GM23338 (cell line): ENCODE measurements at regions not wholly inside any gene's neighbourhood (a gene's known extent, or its start where the extent isn't known, plus 50 kb on each side); places are given as distances from the start of the nearest gene placed in this dataset.

Experiments used
- CREB1 ChIP-seq: fragments of 250-450 bp; sonication (Bioruptor Pico); IDR thresholded peaks from 2 replicates; pipeline ENCODE4 v1.5.0; 2020; ENCODE audit warnings: low read depth, mild to moderate bottlenecking, moderate library complexity
- EZH2 ChIP-seq: fragments of 200-600 bp; sonication (generic); IDR thresholded peaks from one replicate; pipeline ENCODE4 v1.8.0; 2017; ENCODE audit warnings: antibody characterized with exemption, mild to moderate bottlenecking, low read depth; ENCODE audit not compliant: unreplicated experiment
- EZH2phosphoT487 ChIP-seq: fragments of 200-600 bp; sonication (generic); IDR thresholded peaks from one replicate; pipeline ENCODE4 v1.8.1; 2018; ENCODE audit warnings: antibody characterized with exemption; ENCODE audit not compliant: unreplicated experiment
- POLR2AphosphoS5 ChIP-seq: IDR thresholded peaks from 2 replicates; pipeline ENCODE4 v1.6.1; 2016; ENCODE audit warnings: antibody characterized with exemption, low read depth
- ZNF114 ChIP-seq: fragments of 250-450 bp; sonication (Bioruptor Pico); IDR thresholded peaks from 2 replicates; pipeline ENCODE4 v1.5.0; 2020; ENCODE audit warnings: mild to moderate bottlenecking, moderate library complexity
- ZNF331 ChIP-seq: fragments of 250-450 bp; sonication (Bioruptor Pico); IDR thresholded peaks from 2 replicates; pipeline ENCODE4 v1.5.0; 2020; ENCODE audit warnings: low read depth, mild to moderate bottlenecking, moderate library complexity
- TF ChIP-seq, protein P1 (sequence below), 2 experiments: fragments of 200-600 bp in 1 of 2; sonication (generic) in 1 of 2; conservative IDR thresholded peaks; 2 replicates each; pipeline versions ENCODE4 v1.5.1 to v1.6.1; 2016 to 2017; ENCODE audit warnings: antibody characterized with exemption in 2 of 2, low read depth in 2 of 2, mild to moderate bottlenecking in 2 of 2, moderate library complexity in 1 of 2
- TF ChIP-seq, protein P2 (sequence below): IDR thresholded peaks from one replicate; pipeline ENCODE4 v1.6.1; 2018; ENCODE audit warnings: antibody characterized with exemption; ENCODE audit not compliant: unreplicated experiment
- TF ChIP-seq, protein P3 (sequence below): IDR thresholded peaks from 2 replicates; pipeline ENCODE4 v1.6.1; 2016; ENCODE audit warnings: antibody characterized with exemption

DNA sequence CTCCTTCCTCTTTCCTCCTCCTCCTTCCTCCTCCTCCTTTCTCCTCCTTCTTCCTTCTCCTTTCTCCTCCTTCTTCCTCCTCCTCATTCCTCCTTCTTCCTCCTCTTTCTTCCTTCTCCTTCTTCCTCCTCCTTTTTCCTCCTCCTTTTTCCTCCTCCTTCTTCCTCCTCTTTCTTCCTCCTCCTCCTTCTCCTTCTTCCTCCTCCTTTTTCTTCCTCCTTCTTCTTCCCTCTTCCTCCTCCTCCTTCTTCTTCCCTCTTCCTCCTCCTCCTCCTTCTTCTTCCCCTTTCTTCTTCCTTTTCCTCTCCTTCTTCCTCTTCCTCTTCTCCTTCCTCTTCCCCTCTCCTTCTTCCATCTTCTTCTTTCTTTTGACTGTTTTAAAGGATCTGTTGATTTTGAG lies 538.8 kb downstream of the TMEM38B start:
- TF ChIP-seq, protein P1, sequence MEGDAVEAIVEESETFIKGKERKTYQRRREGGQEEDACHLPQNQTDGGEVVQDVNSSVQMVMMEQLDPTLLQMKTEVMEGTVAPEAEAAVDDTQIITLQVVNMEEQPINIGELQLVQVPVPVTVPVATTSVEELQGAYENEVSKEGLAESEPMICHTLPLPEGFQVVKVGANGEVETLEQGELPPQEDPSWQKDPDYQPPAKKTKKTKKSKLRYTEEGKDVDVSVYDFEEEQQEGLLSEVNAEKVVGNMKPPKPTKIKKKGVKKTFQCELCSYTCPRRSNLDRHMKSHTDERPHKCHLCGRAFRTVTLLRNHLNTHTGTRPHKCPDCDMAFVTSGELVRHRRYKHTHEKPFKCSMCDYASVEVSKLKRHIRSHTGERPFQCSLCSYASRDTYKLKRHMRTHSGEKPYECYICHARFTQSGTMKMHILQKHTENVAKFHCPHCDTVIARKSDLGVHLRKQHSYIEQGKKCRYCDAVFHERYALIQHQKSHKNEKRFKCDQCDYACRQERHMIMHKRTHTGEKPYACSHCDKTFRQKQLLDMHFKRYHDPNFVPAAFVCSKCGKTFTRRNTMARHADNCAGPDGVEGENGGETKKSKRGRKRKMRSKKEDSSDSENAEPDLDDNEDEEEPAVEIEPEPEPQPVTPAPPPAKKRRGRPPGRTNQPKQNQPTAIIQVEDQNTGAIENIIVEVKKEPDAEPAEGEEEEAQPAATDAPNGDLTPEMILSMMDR (conservative IDR thresholded peaks at IDR 0.05; ENCODE audit: low read depth in 2 of 2), result no peak
- TF ChIP-seq ZNF331 (CRISPR knock-in tag), result no peak
- TF ChIP-seq, protein P2, sequence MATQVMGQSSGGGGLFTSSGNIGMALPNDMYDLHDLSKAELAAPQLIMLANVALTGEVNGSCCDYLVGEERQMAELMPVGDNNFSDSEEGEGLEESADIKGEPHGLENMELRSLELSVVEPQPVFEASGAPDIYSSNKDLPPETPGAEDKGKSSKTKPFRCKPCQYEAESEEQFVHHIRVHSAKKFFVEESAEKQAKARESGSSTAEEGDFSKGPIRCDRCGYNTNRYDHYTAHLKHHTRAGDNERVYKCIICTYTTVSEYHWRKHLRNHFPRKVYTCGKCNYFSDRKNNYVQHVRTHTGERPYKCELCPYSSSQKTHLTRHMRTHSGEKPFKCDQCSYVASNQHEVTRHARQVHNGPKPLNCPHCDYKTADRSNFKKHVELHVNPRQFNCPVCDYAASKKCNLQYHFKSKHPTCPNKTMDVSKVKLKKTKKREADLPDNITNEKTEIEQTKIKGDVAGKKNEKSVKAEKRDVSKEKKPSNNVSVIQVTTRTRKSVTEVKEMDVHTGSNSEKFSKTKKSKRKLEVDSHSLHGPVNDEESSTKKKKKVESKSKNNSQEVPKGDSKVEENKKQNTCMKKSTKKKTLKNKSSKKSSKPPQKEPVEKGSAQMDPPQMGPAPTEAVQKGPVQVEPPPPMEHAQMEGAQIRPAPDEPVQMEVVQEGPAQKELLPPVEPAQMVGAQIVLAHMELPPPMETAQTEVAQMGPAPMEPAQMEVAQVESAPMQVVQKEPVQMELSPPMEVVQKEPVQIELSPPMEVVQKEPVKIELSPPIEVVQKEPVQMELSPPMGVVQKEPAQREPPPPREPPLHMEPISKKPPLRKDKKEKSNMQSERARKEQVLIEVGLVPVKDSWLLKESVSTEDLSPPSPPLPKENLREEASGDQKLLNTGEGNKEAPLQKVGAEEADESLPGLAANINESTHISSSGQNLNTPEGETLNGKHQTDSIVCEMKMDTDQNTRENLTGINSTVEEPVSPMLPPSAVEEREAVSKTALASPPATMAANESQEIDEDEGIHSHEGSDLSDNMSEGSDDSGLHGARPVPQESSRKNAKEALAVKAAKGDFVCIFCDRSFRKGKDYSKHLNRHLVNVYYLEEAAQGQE, result no peak
- no peak for TF ChIP-seq EZH2
- TF ChIP-seq EZH2phosphoT487, result no peak
- no peak for TF ChIP-seq POLR2AphosphoS5
- TF ChIP-seq CREB1 (CRISPR knock-in tag), result no peak
- no peak for TF ChIP-seq ZNF114
- TF ChIP-seq, protein P3, sequence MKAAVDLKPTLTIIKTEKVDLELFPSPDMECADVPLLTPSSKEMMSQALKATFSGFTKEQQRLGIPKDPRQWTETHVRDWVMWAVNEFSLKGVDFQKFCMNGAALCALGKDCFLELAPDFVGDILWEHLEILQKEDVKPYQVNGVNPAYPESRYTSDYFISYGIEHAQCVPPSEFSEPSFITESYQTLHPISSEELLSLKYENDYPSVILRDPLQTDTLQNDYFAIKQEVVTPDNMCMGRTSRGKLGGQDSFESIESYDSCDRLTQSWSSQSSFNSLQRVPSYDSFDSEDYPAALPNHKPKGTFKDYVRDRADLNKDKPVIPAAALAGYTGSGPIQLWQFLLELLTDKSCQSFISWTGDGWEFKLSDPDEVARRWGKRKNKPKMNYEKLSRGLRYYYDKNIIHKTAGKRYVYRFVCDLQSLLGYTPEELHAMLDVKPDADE, result no peak
